ENCODE measurements at regions not wholly inside any gene's neighbourhood (a gene's known extent, or its start where the extent isn't known, plus 50 kb on each side); places are given as distances from the start of the nearest gene placed in this dataset.

DNA sequence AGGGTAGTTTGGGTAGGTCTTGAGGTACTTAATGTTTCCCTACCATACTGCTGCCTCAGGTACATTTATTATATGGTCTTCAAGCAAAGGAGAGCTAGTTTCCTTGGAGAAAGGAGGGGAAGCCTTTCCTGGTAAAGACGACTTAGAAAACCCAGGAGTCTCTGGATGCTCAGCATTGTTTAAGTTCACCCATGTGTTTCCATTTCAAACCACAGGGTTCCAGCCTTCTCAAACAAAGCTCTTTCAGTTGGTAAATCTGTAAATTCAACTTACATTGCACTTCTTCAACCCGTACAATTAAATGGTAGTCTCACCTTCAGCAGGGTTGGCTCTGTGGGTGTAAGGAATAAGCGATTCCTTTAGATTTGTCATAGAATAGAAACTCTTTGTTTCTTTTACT, 111.9 kb upstream of the UNC5C start:
- DNase-seq (ENCODE audit: low read depth), result no peak

GRCh38 chr4:95651891-95652290, 103.1 kb upstream of the UNC5C start:
- no peak for DNase-seq (ENCODE audit: low read depth)

GRCh38 chr4:95644417-95644816, 95.6 kb upstream of the UNC5C start:
- no peak for DNase-seq (ENCODE audit: low read depth)

- DNase-seq (ENCODE audit: low read depth), result no peak
Measured at GRCh38 chr4:95643627-95644026, 94.9 kb upstream of the UNC5C start.

DNA sequence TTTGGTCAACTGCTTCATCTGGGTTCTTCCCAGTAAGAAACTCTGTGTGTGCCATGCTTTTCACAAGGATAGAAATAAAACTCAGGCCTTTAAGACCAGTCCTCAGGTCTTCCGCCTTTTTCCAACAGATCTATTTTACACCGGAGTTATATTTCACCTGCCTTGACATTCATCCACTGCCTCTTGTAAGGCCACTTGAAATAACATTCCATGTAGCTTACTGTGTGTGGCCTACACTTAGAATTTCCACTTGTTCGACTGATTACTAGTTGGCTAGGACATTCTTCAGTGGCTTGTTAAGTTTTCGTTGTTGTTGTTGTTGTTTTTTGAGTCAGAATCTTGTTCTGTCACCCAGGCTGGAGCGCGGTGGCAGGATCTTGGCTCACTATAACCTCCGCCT, 92.8 kb upstream of the UNC5C start:
- no peak for DNase-seq (ENCODE audit: low read depth)

DNA sequence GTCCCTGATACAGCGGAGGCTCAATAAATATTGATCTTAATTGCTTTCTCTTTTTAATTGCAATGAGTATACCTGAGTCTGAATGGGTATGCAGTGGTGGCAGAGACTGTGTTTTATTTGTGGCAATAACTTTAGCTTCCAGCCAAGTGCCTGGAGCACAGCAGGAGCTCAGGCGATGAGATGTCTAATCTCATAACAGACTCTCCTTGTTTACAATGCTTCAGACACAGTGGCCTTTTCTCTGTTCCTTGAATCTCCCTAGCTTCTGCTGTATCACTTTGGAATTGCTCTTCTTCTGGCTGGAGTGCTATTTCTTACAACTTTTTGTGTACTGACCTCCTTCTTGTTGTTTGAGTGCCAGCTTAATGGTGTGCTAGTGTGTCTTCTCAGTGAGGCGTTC, 91.5 kb upstream of the UNC5C start:
- no peak for DNase-seq (ENCODE audit: low read depth)

DNA sequence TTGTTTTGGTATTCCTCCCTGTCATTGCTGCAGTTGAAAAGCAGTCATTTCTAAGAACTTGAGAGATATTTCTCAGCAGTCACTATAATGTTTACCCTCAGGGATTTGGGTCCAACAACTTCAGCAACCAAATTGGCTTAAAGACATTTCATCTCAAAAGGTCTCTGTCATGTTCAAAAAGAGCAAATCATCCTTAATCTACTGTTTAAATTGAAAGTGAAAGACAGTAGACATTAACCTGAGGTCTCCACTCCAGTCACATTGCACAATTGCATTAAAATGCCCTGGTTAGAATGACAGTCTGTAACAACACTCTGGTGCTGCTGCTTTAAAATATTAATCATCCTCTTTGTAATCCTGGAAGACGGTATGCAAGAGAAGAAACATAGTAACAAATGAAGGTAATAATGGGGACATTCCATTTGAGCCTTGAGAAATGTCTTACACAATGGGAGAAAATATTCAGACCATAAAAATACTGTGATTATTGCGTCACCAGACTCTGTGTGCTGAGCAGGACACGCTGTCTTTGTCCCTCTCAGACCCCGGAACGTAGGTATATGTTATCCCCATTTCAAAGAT, 90.2 kb upstream of the UNC5C start:
- peak; percentile 1 for DNase-seq (ENCODE audit: low read depth)

- peak; percentile 1 for DNase-seq (ENCODE audit: low read depth)
Measured at GRCh38 chr4:95637043-95637600, 88.3 kb upstream of the UNC5C start.

DNA sequence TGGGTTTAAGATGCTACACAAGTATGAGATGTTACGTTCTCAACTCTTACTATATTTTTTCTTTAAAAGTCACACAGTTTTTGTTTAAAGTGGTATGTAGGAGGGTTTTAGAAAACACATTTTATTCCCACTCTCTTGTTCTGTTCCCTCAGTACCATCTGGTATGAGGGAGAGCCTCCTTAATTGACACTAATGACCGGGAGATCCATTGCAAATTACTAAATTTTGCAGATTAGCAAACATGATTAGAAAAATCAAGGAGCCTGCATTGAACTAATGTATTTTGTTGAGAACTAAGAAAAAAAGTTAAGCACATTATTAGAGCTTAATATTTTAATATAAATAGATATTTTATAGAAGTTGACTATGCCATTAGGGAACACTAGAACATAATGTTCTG, 87.3 kb upstream of the UNC5C start:
- DNase-seq (ENCODE audit: low read depth), result no peak

GRCh38 chr4:95627709-95628108, 78.9 kb upstream of the UNC5C start:
- no peak for DNase-seq (ENCODE audit: low read depth)

DNA sequence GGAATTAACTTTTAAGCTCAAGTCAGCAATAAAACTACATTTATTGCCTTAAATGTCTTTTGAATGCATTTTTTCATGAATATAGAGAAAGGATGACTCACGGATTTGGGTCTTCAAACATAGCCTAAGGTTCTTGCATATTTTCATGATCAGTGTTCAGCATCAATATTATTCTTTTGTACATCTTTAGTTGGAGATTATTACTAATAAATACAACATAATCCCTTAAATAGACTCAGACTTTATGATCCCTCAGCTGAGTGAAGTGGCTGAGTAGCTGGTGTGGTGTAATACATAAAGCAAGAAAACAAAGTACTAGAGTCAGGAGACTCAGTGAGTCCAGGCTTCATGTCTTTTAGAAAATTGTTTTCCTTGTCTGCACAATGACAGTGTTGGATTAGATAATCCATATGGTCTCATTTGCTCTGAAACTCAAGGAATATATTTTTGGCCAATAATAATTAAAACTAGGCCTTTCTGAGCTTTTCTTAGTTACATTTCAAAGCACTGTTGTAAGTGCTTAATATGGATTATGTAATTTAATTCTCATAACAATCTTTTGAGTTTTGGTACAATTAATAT, 78.3 kb upstream of the UNC5C start:
- DNase-seq (ENCODE audit: low read depth), result no peak

- DNase-seq (ENCODE audit: low read depth), result no peak
Measured at GRCh38 chr4:95625020-95625419, 76.2 kb upstream of the UNC5C start.

- no peak for DNase-seq (ENCODE audit: low read depth)
Measured at GRCh38 chr4:95619525-95620443, 71.0 kb upstream of the UNC5C start.

GRCh38 chr4:95614684-95615205, 66.0 kb upstream of the UNC5C start:
- no peak for DNase-seq (ENCODE audit: low read depth)

GRCh38 chr4:95610061-95610569, 61.3 kb upstream of the UNC5C start:
- no peak for DNase-seq (ENCODE audit: low read depth)

GRCh38 chr4:95606739-95607138, 58.0 kb upstream of the UNC5C start:
- no peak for DNase-seq (ENCODE audit: low read depth)

GRCh38 chr4:95603393-95603792, 54.6 kb upstream of the UNC5C start:
- no peak for DNase-seq (ENCODE audit: low read depth)

DNA sequence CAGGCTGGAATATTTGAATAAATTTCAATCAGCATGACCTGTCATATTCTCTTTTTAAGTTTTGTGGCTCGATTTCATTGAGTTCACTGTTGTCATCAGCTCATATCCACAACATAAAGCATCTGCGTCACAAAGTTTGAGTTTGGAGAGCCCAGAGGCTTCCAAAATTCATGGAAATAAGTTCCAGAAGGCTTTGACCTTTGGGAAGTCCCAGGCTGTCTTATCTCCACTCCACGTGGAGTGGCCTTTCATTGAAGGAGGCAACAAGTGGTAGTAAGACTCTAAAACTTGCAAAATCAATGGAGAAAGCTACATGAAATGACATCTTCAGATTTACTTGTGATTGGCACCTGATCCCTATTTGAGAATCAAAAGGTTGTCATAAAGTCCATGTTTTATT, 54.1 kb upstream of the UNC5C start:
- DNase-seq (ENCODE audit: low read depth), result no peak

DNA sequence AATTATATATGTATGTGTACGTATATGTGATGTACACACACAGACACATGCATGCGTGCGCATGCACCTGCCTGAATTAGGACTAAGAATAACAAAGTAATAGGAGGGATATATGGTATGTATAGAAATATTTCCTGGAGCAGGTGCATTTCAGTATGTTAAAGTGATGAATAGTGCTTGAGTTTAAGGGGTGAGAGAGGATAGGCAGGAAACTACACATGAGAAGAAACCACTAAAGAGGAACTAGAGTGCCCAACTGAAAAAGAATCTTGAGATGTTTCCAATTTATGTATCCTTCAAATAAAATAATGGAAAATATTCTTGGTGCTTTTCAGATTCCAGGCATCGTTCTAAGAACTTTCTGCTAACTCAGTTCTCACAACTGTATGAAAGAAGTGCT, 52.6 kb upstream of the UNC5C start:
- DNase-seq (ENCODE audit: low read depth), result no peak

DNA sequence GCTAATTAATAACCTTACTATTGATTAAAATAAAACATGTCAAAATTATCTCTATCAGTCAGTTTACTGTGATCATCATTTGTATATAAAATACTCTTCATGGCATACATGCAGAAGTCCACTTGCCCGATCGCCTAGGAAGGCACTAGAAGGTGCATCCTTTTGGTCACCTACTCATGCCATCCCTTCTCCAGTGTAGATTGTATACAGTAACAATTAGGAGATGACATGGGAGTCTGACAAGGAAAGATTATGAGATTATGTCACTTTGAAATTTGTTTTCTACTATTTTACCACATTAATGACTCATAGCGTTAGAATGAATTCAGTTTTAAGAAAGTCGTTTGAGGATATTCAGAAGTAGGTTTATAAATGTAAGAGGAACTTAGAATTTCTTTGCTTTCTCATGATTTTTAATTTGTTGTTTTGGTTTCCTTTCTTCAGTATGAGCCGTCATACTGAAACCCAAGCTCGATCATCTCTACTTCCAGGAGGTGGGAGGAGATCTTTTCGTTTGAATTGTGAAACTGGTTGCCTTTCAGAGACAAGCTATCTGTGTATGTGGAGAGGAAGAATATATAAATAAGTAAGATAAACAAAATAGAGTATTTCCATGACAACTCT, 51.1 kb upstream of the UNC5C start:
- peak; percentile 43 for DNase-seq (ENCODE audit: low read depth)

All from M059J (cell line).